Astrocyte of the spinal cord (primary cell): ENCODE measurements at regions not wholly inside any gene's neighbourhood (a gene's known extent, or its start where the extent isn't known, plus 50 kb on each side); places are given as distances from the start of the nearest gene placed in this dataset.

ENCODE experiments used
- DNase-seq: peaks from one replicate; pipeline ENCODE4 v3.0.0; 2011; ENCODE audit warnings: low read depth, low spot score
- H3K4me3 ChIP-seq: 2 replicates; pipeline ENCODE4 v1.5.1; 2011; ENCODE audit warnings: low read depth, mild to moderate bottlenecking, low read length, moderate library complexity
- in situ Hi-C: cut with HindIII; loops from 2 replicates; pipeline ENCODE4 v1.10.0; 2017; ENCODE audit warnings: low sequenced_read_pairs
- TF ChIP-seq, protein P1 (sequence below): IDR thresholded peaks from 2 replicates; pipeline ENCODE4 v1.5.1; 2012; ENCODE audit warnings: low read depth, mild to moderate bottlenecking, low read length, inconsistent platforms

DNA sequence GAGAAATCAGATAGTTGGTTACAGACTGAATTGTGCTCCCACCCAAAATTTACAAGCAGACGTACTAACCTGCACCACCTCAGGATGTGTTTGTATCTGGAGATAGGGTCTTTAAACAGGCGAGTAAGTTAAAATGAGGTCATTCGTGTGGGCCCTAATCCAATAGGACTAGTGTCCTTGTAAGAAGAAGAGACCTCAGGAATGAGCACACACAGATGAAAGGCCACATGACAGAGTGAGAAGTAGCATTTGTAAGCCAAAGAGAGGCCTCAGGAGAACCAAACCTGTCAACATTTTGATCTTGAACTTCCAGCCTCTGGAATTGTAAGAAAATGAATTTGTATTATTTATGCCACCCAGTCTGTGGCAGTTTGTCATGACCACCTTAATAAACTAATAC, 149.5 kb upstream of the VWC2 start:
- no peak for DNase-seq
- in situ Hi-C loops: no loop called here
- no peak overlapping the region for H3K4me3 ChIP-seq
- TF ChIP-seq, protein P1, sequence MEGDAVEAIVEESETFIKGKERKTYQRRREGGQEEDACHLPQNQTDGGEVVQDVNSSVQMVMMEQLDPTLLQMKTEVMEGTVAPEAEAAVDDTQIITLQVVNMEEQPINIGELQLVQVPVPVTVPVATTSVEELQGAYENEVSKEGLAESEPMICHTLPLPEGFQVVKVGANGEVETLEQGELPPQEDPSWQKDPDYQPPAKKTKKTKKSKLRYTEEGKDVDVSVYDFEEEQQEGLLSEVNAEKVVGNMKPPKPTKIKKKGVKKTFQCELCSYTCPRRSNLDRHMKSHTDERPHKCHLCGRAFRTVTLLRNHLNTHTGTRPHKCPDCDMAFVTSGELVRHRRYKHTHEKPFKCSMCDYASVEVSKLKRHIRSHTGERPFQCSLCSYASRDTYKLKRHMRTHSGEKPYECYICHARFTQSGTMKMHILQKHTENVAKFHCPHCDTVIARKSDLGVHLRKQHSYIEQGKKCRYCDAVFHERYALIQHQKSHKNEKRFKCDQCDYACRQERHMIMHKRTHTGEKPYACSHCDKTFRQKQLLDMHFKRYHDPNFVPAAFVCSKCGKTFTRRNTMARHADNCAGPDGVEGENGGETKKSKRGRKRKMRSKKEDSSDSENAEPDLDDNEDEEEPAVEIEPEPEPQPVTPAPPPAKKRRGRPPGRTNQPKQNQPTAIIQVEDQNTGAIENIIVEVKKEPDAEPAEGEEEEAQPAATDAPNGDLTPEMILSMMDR: no peak

DNA sequence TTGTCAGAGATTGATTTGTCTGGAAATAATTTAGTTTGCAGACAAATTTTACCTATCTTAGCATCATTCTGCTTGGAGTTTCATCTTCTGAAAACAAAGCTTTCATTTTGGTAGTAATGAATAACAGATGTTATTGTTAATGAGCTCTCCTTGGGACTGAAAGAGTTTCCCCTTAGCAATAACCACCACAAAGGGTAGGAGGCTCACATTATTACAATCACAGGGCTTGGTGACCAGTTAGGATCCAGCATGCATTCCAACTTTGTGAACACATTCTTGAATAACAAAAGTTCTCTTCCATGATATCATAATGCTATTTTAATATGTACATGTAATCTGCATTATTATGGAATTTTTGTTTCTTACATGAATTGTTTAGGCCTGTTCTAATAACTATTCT, 148.8 kb upstream of the VWC2 start:
- no peak overlapping the region for H3K4me3 ChIP-seq
- no peak for DNase-seq
- TF ChIP-seq, protein P1: no peak
- in situ Hi-C loops: no loop called here

DNA sequence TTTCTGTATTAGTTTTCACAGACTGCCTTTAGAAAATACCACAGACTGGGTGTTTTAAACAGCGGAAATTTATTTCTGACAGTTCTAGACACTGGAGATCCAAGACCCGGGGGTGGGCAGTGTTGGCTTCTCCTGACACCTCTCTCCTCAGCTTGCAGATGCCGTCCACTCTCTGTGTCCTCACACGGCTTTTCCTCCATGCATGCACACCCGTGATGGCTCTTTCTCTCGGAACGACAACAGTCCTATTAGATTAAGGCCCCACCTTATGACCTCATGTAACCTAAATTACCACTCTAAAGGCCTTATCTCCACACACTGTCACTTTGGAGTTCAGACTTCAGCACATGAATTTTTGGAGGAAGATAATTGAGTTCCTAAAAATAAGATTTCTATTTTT, 142.9 kb upstream of the VWC2 start:
- H3K4me3 ChIP-seq: no peak overlapping the region
- DNase-seq: no peak
- TF ChIP-seq, protein P1: no peak
- in situ Hi-C loops: no loop called here

DNA sequence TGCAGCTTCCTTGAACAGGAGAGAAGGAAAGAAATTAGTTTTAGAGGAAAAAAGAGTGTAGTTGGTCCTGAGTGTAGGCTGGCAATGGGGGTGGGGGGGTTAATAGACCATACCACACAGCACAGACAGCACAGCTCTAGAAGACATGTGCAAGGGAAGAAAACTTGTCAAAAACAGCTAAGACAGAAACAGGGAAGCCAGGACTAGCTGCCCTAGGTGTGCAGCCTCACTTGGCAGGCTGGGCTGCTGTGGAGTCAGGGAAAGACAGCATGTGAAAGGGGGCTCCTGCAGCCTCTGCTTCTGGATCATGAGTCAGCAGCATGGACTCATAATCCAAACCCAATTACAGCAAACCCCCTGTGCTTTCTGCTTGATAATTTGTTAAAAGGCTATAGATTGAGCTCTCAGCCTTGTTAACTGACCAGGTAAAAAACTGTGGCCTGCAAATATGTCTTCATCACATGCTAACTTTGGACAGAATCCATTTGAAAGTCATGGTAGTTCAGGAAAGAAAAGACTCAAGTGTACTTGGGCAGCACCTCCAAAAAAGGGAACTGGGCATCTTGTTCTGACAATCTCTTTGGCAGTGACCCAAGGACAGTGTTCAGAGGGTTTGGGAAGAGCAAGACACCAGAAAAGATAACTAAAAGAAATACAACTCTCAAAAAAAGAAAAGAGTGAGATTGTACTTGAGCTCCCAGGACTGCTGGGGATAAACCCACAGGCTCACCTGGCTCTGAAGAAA, 142.2 kb upstream of the VWC2 start:
- no peak for DNase-seq
- no peak overlapping the region for H3K4me3 ChIP-seq
- TF ChIP-seq, protein P1: no peak
- in situ Hi-C loops: no loop called here

DNA sequence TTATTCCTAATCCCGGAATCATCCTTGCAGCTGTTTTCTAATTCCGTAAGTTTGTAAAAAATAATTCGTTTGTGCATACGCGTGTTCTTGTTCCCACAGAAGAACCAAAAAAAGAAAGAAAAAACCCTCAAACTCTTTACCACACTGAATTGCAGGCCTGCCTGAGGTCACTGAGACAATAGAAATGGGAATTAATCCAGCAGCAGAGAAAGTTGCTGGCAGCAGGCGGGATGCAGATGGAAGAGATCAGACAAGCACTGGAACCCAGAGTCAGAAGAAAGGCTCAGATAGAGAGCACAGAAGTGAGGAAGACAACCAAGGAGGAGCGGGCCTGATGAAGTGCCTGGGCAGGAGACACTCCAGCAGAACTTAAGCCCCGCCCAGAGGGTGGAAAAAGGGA, 141.5 kb upstream of the VWC2 start:
- in situ Hi-C loops: no loop called here
- H3K4me3 ChIP-seq: no peak overlapping the region
- TF ChIP-seq, protein P1: no peak
- DNase-seq: no peak

DNA sequence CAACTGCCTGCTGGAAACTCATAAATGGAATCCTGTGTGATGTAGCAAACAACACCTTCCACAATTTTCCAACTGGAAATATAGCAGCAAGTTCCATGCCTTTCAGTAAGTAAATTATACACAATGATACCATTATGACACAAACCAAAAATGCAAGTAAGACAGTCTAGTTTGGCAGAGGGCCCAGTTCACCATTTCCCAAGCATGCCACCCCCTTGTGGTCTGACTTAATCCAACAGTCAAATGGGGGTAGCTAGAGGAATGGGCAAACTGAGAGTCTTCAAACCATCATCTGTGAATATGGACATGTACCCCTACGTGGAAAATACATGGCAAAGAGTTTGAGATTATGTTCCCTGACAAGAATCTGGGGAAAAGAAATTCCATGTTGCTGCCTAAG, 137.6 kb upstream of the VWC2 start:
- TF ChIP-seq, protein P1: no peak
- H3K4me3 ChIP-seq: no peak overlapping the region
- in situ Hi-C loops: no loop called here
- no peak for DNase-seq
